ENCODE measurements at regions not wholly inside any gene's neighbourhood (a gene's known extent, or its start where the extent isn't known, plus 50 kb on each side); places are given as distances from the start of the nearest gene placed in this dataset.

DNA sequence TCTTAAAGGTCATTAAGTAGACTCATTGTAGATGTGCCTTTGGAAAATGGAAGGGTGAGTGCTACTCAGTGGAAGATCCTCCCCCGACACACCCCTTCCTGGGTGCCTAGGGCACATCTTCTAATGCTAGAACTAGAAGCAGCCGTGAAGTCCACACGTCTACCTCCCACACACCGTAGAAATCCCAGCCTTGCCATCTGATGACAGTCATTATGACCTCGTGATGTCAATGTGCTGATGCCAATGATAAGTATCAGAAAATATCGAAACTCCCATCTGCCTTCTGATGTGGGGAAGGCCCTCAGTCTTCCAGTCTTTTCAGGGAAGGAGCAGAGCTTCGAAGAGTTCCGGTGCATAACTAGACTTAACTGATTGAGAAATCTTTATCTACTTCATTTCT lies 282.1 kb upstream of the ROPN1 start (continued):
- TF ChIP-seq, protein P1, sequence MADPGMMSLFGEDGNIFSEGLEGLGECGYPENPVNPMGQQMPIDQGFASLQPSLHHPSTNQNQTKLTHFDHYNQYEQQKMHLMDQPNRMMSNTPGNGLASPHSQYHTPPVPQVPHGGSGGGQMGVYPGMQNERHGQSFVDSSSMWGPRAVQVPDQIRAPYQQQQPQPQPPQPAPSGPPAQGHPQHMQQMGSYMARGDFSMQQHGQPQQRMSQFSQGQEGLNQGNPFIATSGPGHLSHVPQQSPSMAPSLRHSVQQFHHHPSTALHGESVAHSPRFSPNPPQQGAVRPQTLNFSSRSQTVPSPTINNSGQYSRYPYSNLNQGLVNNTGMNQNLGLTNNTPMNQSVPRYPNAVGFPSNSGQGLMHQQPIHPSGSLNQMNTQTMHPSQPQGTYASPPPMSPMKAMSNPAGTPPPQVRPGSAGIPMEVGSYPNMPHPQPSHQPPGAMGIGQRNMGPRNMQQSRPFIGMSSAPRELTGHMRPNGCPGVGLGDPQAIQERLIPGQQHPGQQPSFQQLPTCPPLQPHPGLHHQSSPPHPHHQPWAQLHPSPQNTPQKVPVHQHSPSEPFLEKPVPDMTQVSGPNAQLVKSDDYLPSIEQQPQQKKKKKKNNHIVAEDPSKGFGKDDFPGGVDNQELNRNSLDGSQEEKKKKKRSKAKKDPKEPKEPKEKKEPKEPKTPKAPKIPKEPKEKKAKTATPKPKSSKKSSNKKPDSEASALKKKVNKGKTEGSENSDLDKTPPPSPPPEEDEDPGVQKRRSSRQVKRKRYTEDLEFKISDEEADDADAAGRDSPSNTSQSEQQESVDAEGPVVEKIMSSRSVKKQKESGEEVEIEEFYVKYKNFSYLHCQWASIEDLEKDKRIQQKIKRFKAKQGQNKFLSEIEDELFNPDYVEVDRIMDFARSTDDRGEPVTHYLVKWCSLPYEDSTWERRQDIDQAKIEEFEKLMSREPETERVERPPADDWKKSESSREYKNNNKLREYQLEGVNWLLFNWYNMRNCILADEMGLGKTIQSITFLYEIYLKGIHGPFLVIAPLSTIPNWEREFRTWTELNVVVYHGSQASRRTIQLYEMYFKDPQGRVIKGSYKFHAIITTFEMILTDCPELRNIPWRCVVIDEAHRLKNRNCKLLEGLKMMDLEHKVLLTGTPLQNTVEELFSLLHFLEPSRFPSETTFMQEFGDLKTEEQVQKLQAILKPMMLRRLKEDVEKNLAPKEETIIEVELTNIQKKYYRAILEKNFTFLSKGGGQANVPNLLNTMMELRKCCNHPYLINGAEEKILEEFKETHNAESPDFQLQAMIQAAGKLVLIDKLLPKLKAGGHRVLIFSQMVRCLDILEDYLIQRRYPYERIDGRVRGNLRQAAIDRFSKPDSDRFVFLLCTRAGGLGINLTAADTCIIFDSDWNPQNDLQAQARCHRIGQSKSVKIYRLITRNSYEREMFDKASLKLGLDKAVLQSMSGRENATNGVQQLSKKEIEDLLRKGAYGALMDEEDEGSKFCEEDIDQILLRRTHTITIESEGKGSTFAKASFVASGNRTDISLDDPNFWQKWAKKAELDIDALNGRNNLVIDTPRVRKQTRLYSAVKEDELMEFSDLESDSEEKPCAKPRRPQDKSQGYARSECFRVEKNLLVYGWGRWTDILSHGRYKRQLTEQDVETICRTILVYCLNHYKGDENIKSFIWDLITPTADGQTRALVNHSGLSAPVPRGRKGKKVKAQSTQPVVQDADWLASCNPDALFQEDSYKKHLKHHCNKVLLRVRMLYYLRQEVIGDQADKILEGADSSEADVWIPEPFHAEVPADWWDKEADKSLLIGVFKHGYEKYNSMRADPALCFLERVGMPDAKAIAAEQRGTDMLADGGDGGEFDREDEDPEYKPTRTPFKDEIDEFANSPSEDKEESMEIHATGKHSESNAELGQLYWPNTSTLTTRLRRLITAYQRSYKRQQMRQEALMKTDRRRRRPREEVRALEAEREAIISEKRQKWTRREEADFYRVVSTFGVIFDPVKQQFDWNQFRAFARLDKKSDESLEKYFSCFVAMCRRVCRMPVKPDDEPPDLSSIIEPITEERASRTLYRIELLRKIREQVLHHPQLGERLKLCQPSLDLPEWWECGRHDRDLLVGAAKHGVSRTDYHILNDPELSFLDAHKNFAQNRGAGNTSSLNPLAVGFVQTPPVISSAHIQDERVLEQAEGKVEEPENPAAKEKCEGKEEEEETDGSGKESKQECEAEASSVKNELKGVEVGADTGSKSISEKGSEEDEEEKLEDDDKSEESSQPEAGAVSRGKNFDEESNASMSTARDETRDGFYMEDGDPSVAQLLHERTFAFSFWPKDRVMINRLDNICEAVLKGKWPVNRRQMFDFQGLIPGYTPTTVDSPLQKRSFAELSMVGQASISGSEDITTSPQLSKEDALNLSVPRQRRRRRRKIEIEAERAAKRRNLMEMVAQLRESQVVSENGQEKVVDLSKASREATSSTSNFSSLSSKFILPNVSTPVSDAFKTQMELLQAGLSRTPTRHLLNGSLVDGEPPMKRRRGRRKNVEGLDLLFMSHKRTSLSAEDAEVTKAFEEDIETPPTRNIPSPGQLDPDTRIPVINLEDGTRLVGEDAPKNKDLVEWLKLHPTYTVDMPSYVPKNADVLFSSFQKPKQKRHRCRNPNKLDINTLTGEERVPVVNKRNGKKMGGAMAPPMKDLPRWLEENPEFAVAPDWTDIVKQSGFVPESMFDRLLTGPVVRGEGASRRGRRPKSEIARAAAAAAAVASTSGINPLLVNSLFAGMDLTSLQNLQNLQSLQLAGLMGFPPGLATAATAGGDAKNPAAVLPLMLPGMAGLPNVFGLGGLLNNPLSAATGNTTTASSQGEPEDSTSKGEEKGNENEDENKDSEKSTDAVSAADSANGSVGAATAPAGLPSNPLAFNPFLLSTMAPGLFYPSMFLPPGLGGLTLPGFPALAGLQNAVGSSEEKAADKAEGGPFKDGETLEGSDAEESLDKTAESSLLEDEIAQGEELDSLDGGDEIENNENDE (IDR thresholded peaks at IDR 0.05; ENCODE audit: insufficient replicate concordance, low read length): no peak
- TF ChIP-seq KDM1A (IDR thresholded peaks at IDR 0.05; ENCODE audit: borderline replicate concordance, low read length): no peak
- no peak for TF ChIP-seq HDAC6 (IDR thresholded peaks at IDR 0.05; ENCODE audit: low read depth, low read length)
- no peak for TF ChIP-seq EP300 (IDR thresholded peaks at IDR 0.05; ENCODE audit: borderline replicate concordance in 1 of 2, low read depth in 2 of 2, low read length in 2 of 2)
- TF ChIP-seq, protein P2, sequence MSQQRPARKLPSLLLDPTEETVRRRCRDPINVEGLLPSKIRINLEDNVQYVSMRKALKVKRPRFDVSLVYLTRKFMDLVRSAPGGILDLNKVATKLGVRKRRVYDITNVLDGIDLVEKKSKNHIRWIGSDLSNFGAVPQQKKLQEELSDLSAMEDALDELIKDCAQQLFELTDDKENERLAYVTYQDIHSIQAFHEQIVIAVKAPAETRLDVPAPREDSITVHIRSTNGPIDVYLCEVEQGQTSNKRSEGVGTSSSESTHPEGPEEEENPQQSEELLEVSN (IDR thresholded peaks at IDR 0.05): no peak
- no peak for TF ChIP-seq GABPA (IDR thresholded peaks at IDR 0.05; ENCODE audit: borderline replicate concordance, insufficient read depth, low read length)
- TF ChIP-seq PHF8 (conservative IDR thresholded peaks at IDR 0.05; ENCODE audit: low read depth, low read length): no peak
